ENCODE measurements at regions not wholly inside any gene's neighbourhood (a gene's known extent, or its start where the extent isn't known, plus 50 kb on each side); places are given as distances from the start of the nearest gene placed in this dataset.

GRCh38 chr18:27582760-27583412 is 397.8 kb upstream of the CHST9 start:
- ChIA-PET POLR2A (no interaction called here), CTCF (no interaction called here)
- ATAC-seq (no peak), DNase-seq (no peak)
- no peaks in the 10 kb centered on the region for H3K36me3 Mint-ChIP-seq (ENCODE audit: low read depth)
- no peaks in the 10 kb centered on the region for H3K27me3 Mint-ChIP-seq
- H3K9me3 Mint-ChIP-seq = peaks cover 10% of the 10 kb centered on the region
- H3K4me3 Mint-ChIP-seq = no peak overlapping the region
- no peak overlapping the region for H3K27ac Mint-ChIP-seq
- H3K4me1 Mint-ChIP-seq (ENCODE audit: low read depth) = no peaks in the 10 kb centered on the region
- intact Hi-C loops (cut with micrococcal nuclease) = no loop called here
- TF ChIP-seq CTCF (IDR thresholded peaks at IDR 0.05) = no peak

- H3K27me3 Mint-ChIP-seq = no peaks in the 10 kb centered on the region
- DNase-seq (no peak), ATAC-seq (no peak)
- H3K27ac Mint-ChIP-seq = no peak overlapping the region
- peaks cover 11% of the 10 kb centered on the region for H3K9me3 Mint-ChIP-seq
- no peak overlapping the region for H3K4me3 Mint-ChIP-seq
- TF ChIP-seq CTCF (IDR thresholded peaks at IDR 0.05) = no peak
- CTCF ChIA-PET = no interaction called here
- POLR2A ChIA-PET = no interaction called here
- no peaks in the 10 kb centered on the region for H3K36me3 Mint-ChIP-seq (ENCODE audit: low read depth)
- H3K4me1 Mint-ChIP-seq (ENCODE audit: low read depth) = no peaks in the 10 kb centered on the region
- intact Hi-C loops (cut with micrococcal nuclease) = no loop called here
Observed at GRCh38 chr18:27581296-27581904, 396.3 kb upstream of the CHST9 start.

GRCh38 chr18:27579364-27579763 is 394.3 kb upstream of the CHST9 start:
- H3K27ac Mint-ChIP-seq = no peak overlapping the region

GRCh38 chr18:27577752-27578151 is 392.6 kb upstream of the CHST9 start:
- DNase-seq = no peak
- no peaks in the 10 kb centered on the region for H3K27me3 Mint-ChIP-seq
- H3K36me3 Mint-ChIP-seq (ENCODE audit: low read depth) = no peaks in the 10 kb centered on the region
- ChIA-PET CTCF (no interaction called here), POLR2A (no interaction called here)
- intact Hi-C loops (cut with micrococcal nuclease) = no loop called here
- no peak overlapping the region for H3K27ac Mint-ChIP-seq
- no peaks in the 10 kb centered on the region for H3K4me1 Mint-ChIP-seq (ENCODE audit: low read depth)
- ATAC-seq = no peak
- H3K4me3 Mint-ChIP-seq = no peak overlapping the region
- TF ChIP-seq CTCF (IDR thresholded peaks at IDR 0.05) = no peak
- peaks cover 13% of the 10 kb centered on the region for H3K9me3 Mint-ChIP-seq

More at GRCh38 chr18:27579364-27579763, 394.3 kb upstream of the CHST9 start:
- intact Hi-C loops (cut with micrococcal nuclease) = no loop called here
- no peak overlapping the region for H3K4me3 Mint-ChIP-seq
- H3K9me3 Mint-ChIP-seq = peaks cover 13% of the 10 kb centered on the region
- ATAC-seq (no peak), DNase-seq (no peak)
- CTCF ChIA-PET = no interaction called here
- H3K27me3 Mint-ChIP-seq = no peaks in the 10 kb centered on the region
- no peak for TF ChIP-seq CTCF (IDR thresholded peaks at IDR 0.05)
- H3K36me3 Mint-ChIP-seq (ENCODE audit: low read depth) = no peaks in the 10 kb centered on the region
- POLR2A ChIA-PET = no interaction called here
- no peaks in the 10 kb centered on the region for H3K4me1 Mint-ChIP-seq (ENCODE audit: low read depth)

GRCh38 chr18:27577265-27577664 is 392.2 kb upstream of the CHST9 start:
- no peaks in the 10 kb centered on the region for H3K27me3 Mint-ChIP-seq
- no peak for TF ChIP-seq CTCF (IDR thresholded peaks at IDR 0.05)
- H3K27ac Mint-ChIP-seq = no peak overlapping the region
- ATAC-seq (no peak), DNase-seq (no peak)
- H3K4me3 Mint-ChIP-seq = no peak overlapping the region
- H3K4me1 Mint-ChIP-seq (ENCODE audit: low read depth) = no peaks in the 10 kb centered on the region
- ChIA-PET CTCF (no interaction called here), POLR2A (no interaction called here)
- no peaks in the 10 kb centered on the region for H3K36me3 Mint-ChIP-seq (ENCODE audit: low read depth)
- peaks cover 12% of the 10 kb centered on the region for H3K9me3 Mint-ChIP-seq
- intact Hi-C loops (cut with micrococcal nuclease) = no loop called here

Measured in activated CD8-positive, alpha-beta T cell treated with anti-CD3 and anti-CD28 coated beads for 36 hours (primary cell).